HG03139 (cell line): ENCODE measurements at regions not wholly inside any gene's neighbourhood (a gene's known extent, or its start where the extent isn't known, plus 50 kb on each side); places are given as distances from the start of the nearest gene placed in this dataset.
"Not testable (repeated sequence)": the region's sequence is repeated elsewhere in the genome, so short reads cannot be mapped to it uniquely, and the experiment has no call there.

Experiments used
- ATAC-seq: cut with Tn5 transposase; IDR thresholded peaks from one replicate; pipeline ENCODE4 v1.9.1; 2021; ENCODE audit not compliant: unreplicated experiment

DNA sequence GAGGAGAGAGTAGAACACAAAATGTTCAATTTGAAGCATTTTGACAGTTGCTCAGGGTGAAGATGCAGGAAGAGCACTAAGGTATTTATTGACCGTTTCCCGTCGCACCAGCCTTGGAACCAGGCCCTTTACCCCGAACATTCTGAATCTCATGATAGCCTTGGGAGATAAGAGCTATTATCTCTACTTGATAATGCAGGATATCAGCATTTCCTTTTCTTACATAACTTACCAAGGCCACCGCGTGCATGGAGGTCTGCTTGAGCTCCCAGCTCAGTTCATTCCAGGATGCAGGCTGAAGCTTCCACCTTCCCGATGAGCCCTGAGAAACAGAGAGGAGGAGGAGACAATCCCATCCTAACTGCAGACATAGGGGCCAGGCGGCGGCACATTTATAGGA, 324.2 kb upstream of the COBL start:
- ATAC-seq, result no peak

DNA sequence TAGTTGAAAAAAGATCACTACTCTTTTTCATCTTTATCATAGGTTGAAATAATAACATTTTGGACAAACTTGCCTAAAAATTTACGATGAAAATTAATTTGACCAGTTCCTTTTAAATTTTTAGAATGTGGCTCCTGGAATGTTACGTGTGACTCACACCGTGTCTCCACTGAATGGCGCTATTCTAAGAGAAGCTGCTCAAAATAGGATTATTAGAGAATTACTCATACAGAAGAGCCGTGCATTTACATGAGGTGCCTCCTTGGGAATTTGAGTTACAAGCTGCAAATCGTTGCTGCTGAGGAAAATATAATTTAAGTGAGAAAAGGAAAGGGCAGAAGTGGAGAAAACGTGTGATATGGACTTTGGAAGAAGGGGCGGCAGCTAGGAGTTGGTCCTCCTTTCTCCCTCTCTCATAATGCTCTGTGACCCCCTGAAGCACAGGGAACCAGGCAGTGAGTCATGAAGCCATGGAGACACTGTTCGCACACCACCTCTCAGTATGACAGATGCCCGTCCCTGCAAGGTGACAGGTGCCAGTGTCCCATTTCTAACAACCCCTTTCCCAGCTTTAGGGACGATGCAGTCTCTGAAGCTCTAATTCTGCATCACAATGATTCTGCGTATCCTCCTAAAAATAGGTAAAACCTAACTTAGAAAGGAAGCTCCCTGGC, 323.2 kb upstream of the COBL start:
- ATAC-seq, result no peak

DNA sequence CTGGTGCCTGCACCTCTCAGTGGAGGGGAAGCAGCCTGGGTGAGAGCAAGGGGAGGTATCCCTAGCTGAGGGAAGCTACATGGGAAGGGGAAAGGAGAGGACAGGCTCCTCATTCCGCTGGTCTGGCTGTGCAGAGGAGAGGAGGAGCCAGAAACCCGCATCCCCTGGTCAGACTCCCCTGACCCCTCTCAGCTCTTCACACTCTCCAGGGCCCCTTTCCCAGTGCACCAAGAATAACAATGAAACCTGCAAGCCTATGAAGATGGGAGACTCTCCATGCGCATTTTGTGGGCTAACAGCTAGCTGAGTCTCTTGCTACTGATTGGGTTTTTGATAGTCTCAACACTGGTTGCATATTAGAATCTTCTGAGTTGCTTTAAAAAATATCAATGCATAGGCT, 319.9 kb upstream of the COBL start:
- no peak for ATAC-seq

DNA sequence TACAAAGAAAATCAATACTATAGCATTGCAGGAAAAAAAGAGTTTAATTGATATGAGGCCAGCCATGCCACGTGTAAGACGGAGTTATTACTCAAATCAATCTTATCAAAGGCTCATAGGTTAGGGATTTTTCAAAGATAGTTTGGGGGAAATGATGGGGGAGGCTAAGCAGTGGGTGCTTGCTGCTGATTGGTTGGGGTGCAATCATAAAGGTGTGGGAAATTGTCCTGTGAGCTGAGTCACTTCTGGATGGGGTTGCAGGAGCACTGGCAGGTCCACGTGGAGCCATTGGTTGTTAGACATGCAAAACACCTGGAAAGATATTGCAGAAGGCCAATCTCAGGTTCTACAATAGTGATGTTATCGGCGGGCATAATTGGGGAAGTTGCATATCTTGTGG, 319.2 kb upstream of the COBL start:
- no peak for ATAC-seq

DNA sequence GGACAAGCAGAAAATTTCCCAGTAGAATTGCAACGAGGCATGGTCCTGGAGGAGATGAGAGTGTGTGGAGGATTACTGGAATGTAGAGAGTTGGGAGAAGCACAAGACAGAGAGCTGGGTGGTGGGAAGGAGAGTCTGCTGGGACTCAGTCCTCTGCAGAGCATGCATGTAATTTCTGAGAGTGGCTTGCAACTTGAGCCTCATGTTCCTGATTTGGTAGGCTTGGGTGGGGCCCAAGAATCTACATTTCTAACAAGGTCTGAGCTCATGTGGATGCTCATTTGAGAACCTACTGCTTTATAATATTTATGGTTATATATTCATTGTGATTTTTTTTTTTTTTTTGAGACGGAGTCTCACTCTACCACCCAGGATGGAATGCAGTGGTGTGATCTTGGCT, 317.9 kb upstream of the COBL start:
- no peak for ATAC-seq

DNA sequence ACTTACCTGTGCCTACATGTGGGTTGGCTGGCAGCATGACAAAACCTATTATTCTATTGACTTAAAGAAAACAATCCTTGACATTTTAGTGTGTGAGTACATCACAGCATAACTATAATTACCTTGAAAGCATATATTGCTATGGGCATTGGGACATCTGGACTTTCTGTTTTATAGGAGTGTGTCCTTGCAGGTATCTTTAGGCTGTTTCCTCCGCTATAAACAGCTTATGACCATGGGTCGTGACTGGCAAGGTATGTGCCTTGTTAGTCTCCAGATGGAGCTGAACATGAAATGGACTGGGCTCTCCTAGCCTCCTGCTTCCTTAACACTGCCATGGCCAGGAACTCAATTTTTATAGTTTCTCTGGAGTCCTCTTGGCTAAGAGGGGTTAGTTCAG, 317.4 kb upstream of the COBL start:
- no peak for ATAC-seq

DNA sequence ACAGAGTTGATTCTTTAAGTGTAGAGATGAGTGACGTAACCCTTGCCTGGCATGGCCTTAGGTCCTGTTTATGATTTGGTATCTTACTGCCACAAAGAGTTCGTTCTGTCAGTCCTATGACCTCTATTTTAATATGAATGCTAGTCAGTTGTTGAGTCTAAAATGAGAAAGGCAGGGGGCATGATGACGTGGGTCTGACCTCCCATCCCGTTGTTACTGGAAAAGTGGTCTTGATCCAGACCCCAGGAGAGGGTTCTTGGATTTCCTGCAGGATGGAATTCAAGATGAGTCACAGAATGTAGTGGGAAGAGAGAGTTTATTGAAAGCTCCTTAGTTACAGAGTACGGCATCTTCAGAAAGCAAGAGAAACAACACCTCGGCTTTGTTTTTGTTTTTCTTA, 317.0 kb upstream of the COBL start:
- no peak for ATAC-seq

DNA sequence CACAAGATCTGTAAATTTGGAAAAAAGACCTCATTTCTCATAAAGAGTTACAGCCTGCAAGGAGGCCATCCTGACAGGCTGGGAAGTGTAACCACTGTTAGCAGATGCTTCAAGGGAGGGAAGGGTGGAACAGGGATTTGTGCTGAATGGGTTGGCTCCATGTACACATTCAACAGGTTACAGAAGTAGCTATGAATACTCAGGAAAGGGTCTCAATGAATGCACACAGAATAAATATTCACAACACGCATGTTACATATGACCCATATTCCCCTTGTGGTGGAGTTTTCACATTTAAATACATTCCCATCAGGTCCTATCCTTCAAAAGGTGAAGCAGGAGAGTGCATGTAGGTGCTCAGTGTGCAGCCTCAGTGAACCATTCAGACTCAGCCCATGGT, 316.4 kb upstream of the COBL start:
- ATAC-seq, result no peak

DNA sequence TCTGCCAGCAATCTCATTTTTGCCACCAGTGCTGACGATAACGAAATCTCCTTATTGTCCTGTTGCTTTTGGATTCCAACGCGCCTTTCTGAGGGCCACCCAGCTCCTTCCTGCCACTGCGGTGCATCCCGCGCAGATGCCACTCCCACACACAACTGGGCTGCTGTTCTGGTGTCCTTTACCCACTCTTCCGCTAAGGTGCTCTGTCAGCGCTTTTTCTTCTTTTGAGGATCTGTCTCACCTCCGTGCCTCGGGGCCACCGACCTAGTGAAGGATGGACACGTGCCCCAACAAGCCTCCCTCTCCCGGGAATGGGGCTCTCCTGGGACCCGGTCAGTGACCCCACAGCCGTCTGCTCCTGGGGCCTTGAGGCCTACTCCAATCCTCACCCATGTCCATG, 314.3 kb upstream of the COBL start:
- ATAC-seq, result no peak

DNA sequence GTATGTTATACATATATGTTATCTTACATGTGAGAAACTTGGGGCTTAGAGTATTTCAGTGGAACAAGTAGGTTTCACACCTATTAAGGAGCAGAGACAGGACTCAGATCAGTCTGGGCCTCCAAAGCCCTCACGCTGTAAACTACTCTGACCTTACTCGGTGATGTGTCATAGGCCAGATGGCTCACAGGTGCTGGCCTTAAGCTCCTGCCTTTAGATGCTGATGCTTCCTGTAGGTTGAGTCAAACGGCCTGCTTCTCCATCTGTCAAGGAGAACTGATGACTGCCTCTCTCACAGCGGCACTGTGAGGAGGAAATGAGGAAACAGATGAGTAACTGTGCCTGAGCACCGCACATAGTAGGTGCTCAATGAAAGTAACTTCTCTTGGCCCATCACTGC, 312.6 kb upstream of the COBL start:
- no peak for ATAC-seq

DNA sequence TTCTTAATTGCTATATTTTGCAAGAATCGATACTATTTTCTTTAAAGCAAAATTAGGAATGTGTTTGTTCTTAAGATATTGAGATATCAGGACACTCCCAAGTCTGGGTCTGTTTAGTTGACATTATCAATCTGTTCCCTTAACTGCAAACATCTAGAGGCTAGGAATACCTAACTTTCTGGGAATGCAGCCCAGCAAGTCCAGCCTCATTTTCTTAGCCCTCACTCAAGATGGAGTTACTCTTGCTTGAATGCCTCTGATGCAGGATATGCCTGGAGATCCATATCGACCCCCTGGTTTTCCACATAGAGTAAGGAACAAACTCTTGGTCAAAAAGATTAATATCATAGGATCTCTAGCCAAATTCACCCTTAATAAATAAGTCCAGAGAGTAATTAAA, 305.3 kb upstream of the COBL start:
- no peak for ATAC-seq

DNA sequence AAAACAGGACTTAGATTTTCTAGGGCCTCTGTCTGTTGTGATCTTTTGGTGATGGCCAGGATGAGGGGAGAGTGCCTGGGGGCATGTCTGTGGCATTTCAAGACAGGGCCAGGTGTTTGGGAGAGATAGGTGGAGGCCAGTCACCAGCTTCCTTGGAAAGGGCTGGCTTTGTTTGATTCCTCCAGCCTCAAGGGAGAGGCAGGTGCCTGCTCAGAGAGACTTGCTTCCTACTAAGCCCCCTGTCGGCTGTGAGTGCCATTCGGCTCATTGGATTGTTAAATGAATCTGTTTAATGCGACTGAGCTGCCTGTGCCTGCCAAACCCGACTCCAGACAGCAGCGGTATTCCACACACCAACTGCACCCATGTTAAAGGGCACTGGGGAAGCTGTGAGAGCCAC, 304.1 kb upstream of the COBL start:
- no peak for ATAC-seq

DNA sequence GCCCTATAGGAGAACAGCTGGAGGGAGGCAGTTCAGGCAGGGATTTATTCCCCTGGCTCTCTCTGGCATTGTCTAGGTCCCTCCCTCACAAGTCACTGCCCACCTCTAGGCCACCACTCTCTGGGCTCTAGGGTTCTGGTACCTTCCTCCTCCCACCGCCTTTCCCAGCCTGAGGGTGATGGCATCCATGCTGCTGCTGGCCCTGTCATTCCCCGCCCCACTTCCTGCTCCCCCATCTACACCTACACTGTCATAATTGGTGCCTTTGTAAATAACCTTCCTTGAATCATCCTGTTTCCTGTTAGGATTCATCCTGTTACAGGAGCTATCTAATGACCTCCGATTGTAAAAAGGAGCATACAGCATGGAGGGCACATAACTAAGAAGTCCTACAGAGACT, 303.3 kb upstream of the COBL start:
- ATAC-seq, result no peak

DNA sequence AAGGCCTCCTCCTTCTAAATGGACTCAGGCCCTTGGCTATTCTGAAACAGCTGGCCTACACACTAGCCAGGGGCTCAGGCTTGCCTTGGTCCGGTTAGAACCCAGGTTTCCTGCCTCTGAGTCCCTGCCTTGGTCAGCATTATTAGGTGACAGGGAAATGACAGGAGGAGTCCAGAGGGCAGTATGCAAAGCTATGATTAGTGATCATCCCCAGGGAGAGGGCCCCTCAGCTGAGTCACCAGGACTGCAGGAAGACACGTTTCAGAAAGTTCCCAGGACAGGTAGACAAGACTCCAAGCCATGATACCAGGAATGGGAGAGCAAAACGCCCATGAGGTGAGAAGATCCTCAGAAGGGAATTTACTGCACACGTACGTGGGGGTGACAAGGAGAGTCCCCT, 301.1 kb upstream of the COBL start:
- ATAC-seq, result no peak

DNA sequence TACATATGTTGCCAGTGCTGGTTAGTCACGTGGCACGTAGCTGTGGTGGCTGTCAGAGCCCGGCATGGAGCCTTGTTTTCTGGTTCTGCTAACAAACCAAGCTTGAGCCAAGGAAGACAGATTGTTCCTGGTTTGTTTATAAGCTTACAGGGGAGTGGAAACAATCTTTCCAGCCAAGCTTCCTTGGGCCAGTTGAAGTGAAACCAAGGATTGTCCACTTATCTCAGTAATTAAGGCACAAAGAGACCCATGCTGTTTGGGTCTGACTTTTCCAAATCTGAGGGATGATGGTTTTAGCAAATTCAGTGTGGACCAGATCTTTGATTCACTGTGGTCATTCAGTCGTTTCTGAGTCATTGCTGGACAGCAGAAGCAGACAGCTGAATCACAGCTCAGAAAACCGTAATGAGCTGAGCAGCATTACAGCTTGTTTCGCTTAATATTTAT, 297.3 kb upstream of the COBL start:
- no peak for ATAC-seq

DNA sequence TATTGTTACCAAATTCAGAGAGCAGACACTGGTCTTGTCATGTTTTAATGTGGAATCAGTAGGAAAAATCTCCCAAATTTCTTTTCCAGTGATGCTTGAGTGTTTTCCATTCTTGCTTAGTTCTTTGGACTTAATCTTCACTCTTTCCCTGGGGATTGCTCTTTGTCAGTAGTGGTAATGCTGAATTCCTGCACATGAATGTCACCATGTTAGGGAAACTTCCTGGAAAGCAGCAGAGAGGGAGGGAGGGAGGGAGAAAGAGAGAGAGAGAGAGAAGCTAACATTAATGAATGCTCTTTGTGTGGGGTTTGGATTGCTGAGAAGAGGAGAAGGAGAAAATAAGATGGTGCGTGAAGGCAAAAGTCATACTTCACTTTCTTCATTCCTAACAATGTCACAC, 295.3 kb upstream of the COBL start:
- ATAC-seq, result no peak

DNA sequence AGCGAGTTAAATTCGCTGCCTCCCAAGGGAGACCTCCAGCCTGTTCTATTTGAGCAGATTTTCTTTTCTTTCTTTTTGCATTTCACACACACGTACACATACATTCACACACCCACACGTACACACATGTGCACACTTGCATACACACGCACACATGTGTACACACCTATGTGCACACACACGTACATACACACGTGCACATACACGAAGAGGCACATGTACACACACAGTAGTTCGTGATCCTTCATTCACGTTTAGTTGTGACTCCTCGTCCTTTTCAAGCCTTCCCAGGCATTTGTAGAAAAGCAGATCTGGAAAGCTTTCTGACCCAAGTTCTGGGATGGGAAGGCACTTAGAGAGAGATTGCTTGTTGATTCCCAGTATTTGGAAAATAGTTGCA, 290.8 kb upstream of the COBL start:
- no peak for ATAC-seq

DNA sequence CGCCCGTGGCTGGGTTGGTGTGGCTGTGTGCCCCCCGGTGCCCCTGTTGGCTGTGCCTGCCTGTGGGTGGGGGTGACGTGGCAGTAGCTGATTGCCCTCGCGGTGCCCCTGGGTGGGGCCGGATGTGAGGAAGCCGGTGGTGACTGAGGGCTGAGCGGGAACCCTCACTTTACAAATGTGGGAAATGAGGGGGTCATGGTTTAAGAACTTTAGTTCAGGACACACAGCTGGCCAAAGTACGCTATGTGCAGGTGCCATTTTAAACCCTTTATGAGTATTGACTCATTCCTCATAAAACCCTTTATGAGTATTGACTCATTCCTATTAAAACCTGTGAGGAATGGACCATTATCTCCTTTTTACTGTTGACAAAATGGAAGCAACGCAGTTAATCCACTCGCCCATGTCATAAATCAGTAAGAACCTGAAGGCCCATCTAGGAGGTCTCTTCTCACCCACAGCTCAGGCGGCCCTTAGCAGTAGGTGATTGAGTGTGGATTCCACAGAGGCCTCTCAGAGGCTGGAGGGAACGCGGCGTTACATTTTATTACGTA, 290.1 kb upstream of the COBL start:
- ATAC-seq, result no peak

DNA sequence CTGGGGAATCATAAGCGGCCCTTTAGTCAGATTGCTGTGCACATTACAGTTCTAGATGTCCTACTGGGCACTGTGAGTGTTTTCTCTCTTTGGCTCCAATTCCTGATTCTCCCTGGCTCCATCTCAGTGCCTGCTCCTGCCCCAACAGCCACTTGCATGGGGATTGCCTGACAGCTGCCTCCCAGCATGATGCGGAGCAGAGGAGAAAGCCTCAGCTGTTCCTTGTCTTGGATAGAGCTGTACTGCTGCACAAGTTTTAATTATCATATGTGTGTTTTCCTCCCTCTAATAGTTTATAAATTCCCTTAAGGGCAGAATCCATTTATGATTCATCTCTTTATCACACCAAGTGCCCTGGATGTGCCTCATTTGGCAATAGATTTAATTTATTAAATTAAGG, 285.8 kb upstream of the COBL start:
- ATAC-seq, result no peak

DNA sequence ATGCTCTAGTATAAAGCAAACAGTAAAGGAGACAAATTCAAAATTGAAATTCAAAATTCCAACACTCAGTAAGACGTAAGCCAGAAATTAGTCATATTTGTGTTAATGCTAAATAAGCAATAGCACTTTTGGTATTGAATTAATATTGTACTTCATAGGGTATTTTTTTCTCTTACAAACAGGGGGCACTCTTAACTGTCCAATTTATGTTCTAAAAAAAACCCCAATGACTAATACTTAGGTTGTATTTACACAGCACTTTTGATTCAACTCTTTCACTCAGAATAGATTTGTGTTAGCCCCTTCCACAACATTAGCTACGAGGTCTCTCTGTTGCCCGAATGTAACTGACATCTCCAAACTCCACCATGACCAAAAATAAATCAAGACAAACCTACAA, 284.9 kb upstream of the COBL start:
- ATAC-seq, result no peak

DNA sequence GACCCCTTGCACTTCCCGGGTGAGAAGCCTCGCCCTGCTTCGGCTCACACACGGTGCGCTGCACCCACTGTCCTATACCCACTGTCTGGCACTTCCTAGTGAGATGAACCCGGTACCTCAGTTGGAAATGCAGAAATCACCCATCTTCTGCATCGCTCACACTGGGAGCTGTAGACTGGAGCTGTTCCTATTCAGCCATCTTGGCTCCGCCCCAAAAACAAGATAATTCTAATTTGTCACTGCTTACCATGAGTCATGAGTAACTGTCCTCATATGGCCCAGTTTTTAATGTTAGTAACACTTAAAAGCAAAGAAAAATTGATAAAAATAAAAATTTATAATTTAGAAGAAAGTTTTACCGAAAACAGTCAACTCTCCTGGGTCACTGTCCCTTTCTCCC, 283.3 kb upstream of the COBL start:
- ATAC-seq, result not testable (repeated sequence)

DNA sequence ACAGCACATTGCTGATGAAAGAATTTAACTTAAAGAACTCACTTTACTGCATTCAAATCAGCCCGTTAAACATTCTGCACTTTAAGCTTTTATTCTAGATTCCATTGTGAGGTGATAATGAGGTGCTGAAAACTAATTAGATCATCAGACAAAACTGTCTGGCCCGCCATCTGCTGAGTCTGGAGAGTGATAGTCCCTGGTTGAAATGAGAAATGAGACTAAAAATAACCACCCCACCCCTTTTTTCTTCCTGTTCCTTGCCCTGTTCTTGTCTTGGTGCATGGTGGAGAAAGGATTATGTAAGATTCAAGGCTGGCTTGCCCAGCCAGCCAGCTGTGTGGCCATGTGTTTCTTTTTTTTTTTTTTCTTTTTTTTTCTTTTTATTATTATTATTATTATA, 277.0 kb upstream of the COBL start:
- no peak for ATAC-seq

DNA sequence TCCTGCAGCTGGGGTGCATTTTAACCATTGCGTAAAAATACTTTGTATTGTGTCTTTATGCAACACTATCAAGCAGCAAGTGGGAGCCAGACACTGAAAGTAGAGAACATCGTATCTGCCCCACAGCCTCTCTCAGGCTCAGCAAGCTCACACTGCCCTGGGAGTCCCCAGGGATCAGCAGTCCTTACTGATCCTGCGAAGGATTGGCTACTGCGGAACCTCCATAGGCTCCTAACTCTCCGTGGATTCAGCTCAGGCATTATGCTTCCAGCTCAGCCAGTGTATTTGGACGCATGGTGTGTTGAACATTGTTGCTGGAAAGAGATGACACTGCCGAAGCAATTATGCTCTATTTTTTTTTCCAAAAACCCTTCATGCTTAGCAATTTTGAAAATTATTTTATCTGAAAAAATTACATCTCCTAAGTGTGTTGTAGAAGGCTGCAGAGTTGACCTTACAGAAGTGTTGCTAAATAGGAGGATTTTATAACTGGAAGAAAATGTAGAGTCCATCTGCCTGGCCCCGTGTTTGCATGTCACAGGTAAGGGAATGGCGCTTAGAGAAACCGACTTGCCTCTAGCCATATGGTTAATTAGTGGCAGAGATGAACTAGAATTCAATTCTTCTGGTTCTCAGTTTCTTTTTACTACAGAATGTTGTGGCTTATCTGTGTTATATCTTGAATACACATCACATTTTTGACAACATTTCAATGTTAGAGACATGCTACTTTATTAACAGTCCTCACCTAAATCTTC, 276.4 kb upstream of the COBL start:
- ATAC-seq, result no peak
